GM19463 (cell line): ENCODE measurements at regions not wholly inside any gene's neighbourhood (a gene's known extent, or its start where the extent isn't known, plus 50 kb on each side); places are given as distances from the start of the nearest gene placed in this dataset.

ENCODE experiments used
- ATAC-seq: cut with Tn5 transposase; IDR thresholded peaks from one replicate; pipeline ENCODE4 v1.9.1; 2021; ENCODE audit warnings: mild to moderate bottlenecking, moderate library complexity; ENCODE audit not compliant: unreplicated experiment

DNA sequence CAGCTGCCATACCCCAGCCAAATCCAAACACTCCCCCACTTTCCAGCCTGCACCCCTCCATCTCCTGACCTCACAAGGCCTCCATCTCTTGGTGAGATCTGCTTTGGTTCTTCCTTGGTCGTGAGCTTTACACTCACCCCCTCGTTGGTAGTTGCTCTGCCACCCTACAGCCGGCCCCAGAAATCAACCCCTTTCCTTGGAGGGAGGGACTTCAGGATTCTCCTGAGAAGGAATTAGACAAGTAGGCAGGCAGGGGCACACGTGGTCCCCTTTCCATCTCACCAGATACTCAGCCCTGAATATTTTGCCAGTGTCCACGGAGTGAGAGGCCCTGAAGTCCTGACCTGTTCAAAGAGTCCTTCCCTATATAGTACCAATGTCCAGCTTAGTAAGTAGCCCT, 120.0 kb upstream of the PWP1 start:
- no peak for ATAC-seq

DNA sequence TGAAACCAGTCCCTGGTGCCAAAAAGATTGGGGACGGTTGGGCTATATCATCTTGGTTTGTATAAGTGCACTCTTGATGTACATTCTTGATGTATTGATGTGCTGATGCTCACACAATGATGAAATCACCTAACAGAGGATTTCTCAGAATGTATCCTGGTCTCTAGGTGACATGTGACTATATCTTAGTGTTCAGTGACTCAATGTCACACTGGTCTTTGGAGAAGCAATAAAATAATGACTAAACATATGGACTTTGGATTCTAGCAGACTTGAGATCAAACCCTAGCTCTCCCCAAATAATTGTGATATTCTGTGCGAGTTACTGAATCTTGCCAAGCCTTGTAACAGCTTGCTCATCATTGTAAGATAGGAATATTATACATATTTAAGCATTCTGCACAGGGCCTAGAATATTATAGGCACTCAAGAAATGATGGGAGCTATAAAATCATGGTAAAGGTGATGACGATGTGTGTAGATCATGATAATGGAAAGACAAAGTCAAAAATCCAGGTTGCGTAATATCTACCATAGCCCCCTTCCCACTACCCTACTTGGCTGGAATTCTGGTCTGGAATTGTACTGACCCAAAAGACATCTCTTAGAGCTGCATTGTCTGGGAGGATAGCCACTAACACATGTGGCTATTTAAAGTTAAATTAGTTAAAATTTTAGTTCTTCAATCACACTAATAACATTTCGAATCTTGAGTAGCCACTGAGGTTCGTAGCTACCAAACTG, 117.6 kb upstream of the PWP1 start:
- ATAC-seq = no peak

DNA sequence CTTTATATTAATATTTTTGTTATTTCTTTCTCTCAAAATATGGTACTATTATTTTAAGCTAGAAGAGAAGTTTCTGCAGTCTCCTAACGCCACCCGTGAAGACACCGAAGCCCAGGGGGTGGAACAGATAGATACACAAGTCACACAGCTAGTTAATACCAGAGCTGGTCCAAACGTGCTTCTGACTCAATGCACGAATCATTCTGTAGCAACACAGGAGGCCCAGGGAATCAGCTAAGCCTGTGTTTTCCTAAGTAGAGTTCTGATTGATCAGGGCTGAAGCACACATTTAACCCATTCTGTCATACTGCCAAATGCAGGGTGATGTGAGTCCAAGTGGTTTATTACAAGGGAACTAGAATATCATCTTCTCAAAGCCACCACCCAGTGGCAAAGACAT, 116.9 kb upstream of the PWP1 start:
- no peak for ATAC-seq

DNA sequence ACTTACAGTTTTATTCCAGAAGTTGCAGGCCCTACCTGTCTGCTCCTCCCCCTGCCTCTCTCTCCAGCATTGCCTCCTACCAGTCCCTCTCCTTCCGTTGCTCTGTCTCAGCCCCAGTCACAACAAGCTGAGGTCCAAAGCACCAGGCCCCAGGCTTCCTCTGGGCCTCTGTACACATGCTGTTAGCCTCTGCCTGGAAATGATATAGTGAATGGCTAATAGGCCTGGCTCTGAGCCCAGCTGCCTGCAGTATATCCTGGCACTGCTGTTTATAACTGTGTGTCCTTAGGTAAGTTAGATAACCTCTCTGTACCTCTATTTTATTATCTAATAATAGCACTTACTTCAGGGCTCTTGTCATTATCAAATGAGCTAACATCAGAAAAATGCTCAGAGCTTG, 114.9 kb upstream of the PWP1 start:
- no peak for ATAC-seq

DNA sequence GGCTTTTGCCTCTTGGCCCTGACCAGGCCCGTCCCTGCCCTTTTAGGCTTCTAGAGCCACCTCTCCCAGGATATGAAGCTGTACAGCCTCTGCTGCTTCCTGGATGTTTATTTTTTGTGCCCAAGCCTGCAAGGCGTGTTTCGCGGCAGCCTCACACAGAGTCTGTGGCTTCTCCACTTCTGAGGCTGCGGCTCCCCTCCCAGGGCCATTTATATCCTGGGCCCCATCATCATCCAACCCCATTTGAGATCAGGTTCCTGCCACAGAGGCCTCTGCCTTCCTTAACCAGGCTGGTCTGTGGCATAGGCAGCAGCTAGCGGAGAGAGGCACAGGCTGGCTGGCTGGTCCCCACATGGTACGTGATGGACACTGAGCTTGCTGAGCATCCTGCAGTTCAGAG, 114.1 kb upstream of the PWP1 start:
- ATAC-seq = no peak

DNA sequence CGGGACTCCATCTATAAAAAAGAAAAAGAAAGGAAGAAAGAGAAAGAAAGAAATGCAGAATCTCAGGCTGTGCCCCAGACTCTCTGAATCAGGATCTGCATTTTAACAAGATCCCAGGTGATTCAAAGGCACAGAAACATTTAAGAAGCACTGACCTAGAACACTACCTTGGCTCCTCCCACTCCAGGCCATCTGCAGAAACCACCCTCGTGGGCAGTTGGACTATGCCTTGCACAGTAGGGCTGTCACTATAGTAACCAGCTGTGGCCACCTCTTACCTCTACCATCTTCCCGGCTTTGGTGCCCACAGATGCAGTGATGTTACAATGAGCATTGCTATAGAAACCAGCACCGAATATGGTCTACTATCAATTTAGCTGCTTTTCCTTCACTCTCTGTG, 110.9 kb upstream of the PWP1 start:
- ATAC-seq = no peak

DNA sequence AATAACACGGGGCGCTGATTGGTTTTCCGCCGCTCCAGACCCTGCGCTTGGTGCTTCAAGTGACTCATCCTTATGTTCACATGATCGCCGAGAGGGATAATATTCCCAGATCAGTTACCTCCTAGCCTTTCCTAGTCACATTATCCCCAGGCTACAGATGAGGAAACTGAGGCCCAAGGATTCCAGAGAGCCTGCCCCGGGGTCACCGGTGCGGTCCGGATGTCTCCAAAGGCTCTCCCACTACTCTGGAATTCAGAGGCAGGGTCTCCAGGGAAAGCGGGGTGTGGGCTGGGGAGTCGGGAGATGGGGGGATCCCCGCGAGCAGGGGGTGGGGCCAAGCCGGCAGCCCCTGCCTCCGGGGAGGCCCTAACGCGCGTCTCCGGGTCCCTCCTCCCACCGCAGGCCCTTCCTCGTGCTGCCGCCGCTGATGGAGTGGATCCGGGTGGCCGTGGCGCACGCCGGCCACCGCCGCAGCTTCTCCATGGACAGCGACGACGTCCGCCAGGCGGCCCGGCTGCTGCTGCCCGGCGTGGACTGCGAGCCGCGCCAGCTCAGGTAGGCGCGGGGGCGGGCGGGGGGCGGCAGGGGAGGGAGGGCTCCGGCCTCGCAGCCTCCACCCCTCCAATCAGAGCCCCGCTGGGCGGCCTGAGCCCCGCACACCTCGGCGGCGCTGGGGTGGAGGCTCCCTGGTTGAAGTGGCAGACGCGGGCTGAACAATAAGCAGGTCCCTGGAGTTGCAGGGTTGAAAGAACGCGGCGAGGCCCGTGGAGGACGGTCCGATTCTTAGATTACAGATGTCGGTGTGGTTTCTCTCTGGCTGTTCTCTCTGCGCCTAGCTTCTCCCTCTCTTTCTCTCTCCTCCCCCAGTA, 104.6 kb upstream of the PWP1 start:
- ATAC-seq = no peak

DNA sequence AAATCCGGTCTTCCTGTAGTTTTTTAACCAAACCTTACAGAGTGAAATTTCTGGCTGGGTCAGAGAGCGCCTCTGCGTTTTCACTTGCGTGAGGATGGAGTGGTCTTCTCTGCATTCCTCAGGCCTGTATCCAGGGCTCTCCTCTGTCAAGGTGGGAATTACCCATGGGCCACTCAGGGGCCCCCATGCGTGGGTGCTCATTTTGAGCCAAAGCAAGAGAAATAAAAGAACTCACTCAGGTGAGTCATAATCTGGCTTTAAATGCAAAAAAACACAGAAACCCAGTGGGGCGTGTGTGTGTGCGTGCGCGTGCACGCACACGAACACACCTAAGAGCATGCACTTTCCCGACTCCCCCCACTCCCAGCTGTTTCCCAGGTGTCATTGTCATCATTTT, 104.0 kb upstream of the PWP1 start:
- no peak for ATAC-seq

DNA sequence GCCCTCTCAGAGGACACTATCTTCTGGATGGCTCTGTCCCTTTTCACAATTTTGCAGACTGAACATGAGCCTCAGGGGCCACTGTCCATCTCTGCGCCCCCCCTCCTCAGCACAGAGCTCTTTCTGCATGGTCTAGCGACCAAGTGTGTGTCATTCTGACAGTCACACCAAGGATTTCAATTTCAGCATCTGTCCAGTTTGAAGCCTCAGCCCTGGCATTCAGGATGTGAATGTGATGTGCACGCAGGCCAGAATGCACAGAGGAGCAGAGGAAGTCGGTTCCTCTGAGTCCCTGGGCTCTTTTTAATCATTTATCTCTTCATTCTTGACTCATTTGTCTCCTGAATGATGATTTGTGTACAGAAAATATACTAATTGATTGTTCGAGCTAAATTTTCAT, 102.0 kb upstream of the PWP1 start:
- no peak for ATAC-seq

DNA sequence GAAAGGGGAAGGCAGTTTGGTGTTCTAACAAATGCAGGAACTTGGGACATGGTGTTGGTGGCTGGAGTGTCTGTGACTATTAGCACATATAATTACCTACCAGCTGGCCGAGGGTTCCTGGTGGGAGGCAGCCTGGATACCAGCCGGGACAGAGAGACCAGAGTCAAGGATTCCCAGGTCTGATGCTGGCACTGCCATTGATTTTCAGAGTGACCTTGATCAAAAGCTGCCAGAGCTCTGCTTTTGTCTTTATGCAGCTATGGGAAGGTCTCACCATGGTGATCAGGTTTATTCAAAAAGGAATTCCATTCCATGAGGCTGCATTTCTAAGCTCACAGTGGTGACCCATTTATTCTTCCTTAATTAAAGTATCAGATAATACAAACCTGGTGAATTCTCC, 101.0 kb upstream of the PWP1 start:
- no peak for ATAC-seq

DNA sequence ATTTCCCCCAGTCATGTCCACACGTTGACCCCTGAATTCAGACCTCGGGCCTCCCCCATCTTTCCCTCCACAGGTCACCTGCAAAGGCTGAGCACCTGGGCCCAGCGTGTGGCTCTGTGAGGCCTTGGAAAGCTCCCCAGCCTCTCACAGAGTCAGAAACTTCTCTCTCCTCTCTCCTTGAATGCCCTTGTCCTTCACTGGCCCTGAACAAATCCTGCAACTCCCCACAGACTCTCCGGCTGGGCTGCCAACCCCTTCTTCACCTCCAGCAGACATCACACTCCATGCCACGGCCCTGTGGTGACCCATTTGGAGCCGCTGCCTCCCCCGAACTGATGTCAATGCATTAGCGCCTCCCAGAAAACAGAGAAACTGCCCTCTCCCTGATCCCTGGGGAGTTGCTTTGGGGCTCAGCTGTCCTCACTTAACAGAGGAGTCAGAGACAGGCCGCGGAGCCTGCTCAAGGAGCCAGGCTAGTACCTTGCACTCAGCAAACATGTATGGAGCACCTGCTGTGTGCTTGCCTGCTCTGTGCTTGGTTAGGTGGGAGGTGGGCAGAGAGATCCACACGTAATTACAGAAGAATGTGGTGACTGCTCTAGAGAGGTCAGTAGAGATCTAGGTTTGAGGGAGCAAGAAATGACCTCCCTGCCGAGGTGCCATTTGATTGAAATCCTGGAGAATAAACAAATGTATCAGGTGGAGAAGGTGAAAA, 99.2 kb upstream of the PWP1 start:
- ATAC-seq = no peak

DNA sequence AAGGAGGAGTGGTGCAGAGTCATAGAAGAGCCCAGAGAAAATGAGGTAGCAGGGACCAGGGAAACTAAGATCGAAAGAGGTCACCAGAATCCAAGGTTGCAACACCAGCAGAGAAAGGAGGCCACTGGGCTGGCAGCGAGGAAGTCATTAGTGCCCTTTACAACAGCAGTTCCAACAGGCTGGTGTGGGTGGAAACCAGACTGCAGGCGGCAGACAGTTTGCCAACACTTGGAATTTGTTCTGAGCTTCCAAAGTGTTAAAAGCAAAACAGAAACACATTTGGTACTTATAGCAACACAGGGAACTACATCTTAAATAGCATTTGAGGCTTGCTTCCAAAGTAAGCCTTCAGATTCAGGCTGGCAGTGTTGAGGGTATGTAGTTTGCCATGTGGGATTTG, 95.2 kb upstream of the PWP1 start:
- no peak for ATAC-seq

DNA sequence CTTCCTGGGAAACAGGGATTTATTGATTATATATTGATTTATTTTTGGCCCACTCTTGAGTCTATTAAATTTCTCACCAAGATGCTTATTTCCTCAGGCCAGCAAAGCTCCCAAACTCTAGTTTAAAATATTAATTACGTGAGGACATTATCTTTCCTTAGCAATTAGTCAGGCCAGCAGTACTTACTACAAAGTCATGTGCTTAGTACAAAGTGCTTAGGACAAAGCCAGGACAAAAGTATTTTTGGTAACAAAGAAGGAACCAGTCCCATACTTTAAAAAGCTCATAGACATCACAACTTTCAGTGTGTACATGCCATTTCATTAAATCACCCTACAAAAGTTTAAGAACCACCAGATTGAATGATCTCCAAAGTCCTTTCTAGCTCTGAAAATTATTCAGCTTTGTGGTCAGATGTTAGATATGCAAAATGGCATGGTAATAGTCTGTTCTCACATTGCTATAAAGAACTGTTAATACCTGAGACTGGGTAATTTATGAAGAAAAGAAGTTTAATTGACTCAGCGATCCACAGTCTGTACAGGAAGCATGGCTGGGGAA, 94.7 kb upstream of the PWP1 start:
- no peak for ATAC-seq

DNA sequence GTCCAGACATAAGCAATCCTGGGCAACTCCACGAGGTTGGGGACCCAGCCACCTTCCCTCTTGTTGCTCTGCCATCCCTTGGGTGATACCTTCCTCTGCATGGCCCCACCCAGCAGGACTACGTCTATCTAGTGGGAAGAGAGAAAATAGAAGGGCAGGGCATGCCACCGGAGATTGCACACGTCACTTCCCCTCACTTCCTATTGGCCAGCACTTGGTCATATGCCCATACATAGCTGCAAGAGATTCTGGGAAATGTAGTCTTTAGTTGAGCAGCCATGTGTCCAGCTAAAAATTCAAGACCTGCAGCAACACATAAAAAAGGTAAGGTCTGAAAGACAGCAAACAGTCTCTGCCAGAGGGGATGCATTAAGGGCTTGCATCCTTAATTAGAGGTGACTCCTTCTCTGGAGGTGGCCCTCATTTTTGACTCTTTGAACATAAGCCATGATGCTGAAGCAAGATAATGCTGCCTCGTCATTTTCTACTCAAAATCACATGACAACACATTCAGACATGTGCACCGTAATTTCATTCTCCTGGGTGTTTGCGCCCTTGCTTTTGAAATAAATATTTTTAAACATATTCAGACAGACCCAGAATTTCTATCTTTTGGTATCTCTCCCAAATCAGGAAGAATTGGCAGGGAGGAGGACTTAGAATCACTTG, 91.8 kb upstream of the PWP1 start:
- no peak for ATAC-seq

DNA sequence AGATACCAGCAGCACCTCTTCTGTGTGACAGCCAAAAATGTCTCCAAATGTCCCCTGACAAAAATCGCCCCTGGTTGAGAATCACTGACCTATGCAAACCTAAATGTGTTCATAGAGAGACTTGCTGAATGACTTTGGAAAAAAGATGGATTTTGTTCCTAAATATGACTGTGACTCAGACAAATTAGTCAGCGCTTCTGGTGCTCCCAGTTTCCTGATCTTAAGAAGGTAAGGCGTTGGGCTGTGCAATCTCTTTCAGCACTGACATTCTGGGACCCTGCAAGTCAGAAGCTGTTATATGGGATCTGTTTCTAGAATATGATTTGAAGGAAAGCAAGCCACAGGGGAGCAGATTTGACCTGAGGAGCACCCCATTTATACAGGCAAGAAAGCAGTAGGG, 90.6 kb upstream of the PWP1 start:
- no peak for ATAC-seq

DNA sequence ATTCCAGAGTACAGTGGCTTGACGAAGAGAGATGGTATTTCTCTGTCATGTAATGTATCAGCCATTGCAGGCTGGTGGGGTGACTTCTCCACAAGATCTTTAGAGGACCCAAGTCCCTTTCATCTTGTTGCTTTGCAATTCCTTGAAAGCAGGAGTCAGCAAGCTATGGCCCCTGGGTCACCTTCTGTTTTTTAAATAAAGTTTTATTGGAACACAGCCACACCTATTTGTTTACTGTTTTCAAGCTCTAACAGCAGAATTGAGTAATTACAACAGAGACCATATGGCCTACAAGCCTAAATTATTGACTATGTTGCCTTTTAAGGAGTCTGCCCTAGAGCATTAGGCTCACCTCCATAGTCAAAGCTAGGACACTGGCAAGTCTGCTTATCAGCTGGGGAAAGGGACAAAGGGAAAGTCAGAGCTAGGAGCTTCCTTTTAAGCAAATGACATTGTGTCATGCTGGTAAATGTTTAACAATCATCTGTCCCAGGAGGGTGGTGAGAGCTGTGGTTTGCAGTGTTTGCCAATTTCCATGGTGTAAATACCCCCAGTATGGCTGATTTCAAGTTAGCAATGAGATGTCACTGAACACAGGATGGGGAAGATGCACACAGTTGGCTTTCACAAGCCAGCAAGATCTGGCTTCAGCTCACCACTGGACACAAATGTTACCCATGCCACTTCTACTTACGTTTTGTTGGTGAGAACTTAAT, 87.7 kb upstream of the PWP1 start:
- ATAC-seq = no peak

DNA sequence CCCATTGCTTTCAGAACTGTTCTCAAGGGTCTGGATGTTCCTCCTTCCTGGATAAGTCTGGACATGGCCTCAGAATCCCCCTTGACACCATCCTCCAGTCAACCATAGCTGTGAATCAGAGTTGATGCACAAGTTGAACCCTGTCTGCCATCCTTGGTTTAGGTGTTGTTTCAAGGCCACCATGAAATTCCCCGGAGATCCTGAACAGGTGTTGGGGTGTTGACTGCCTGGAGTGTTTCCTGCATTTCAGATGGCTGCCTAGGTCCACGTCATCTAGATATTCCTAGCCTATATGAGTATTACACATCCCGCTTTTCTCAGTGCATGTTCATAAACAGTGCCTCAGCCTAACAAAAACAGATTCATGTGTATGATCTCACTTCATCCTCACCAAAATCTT, 86.7 kb upstream of the PWP1 start:
- no peak for ATAC-seq

DNA sequence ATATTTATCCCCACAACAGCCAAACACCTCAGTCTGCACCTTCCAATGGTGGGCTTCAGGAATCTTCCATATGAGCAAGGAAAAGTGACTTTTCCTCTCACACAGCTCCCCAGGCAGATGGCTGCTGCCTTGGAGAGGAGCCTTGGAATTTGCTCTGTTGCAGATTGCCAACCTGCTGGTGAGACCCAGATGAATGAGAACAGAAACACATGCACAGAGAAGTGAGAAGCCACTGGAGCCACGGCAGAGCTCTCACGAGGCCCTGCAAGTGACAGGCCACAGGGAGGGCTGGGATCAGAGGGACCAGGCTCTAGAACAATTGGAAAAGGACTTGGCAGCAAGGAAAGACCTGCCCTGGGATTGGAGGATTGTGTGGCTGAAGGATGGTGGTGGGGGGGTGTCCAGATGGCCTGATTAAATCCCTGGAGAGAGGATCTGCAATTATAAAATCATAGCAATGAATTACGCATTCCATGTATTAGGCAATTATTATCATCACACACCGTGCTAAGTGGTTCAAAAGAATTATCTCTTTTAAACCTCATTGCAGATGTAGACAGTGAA, 84.9 kb upstream of the PWP1 start:
- ATAC-seq = no peak

DNA sequence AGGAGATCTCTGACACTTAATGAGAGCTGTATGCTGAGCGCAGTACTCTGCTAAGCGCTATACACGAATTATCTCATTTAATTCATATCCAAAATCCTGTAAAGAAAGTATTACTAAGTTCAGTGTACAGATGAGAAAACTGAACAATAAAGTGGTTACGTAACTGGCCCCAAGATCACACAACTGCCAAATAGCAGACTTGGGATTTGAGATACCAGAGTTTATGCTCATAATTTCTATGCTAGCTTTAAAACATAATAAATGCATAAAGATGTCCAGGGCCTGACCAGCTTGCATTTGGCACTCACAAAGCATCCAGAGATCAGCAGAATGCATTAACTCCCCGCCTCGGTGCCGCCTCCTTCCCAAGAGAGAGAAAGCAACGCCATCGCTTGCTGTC, 83.2 kb upstream of the PWP1 start:
- no peak for ATAC-seq

DNA sequence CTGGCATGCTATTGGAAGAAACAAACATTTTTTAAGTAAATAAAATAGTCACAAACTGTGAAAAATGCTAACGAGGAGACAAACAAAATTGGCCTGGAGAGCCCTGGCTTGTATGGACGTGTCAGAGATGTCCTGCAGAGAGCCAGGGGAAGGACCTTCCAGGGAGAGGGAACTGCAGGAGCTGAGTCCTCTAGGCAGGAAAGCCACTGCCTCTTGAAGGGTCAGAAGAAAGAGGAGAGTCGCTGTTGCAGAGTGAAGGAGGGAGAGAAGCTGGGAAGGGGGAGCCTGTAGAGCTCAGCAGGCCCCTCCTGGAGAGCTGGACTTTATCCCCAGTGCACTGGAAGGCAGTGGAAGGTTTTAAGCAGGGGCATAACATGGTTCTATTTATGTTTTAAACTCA, 80.3 kb upstream of the PWP1 start:
- no peak for ATAC-seq
